NCI-H1417 treated with DMSO at 0.1 percent for 48 hours (cell line): ENCODE measurements at regions not wholly inside any gene's neighbourhood (a gene's known extent, or its start where the extent isn't known, plus 50 kb on each side); places are given as distances from the start of the nearest gene placed in this dataset.
"Not testable (repeated sequence)": the region's sequence is repeated elsewhere in the genome, so short reads cannot be mapped to it uniquely, and the experiment has no call there.

Source experiments
- DNase-seq: peaks from one replicate; lab custom pipeline; 2025; lab: John Stamatoyannopoulos, UW

- DNase-seq: no peak
Measured at GRCh38 chr1:79773385-79773784, 766.9 kb upstream of the ADGRL4 start.

GRCh38 chr1:79762461-79762860, 755.9 kb upstream of the ADGRL4 start:
- DNase-seq: no peak

GRCh38 chr1:79760531-79760930, 754.0 kb upstream of the ADGRL4 start:
- no peak for DNase-seq

- DNase-seq: no peak
Measured at GRCh38 chr1:79749607-79750006, 743.1 kb upstream of the ADGRL4 start.

GRCh38 chr1:79745929-79746328, 739.4 kb upstream of the ADGRL4 start:
- DNase-seq: no peak

GRCh38 chr1:79744746-79745145, 738.2 kb upstream of the ADGRL4 start:
- DNase-seq: no peak

GRCh38 chr1:79741720-79742421, 735.3 kb upstream of the ADGRL4 start:
- no peak for DNase-seq

GRCh38 chr1:79738101-79738500, 731.6 kb upstream of the ADGRL4 start:
- no peak for DNase-seq

- no peak for DNase-seq
Measured at GRCh38 chr1:79737193-79737592, 730.7 kb upstream of the ADGRL4 start.

- no peak for DNase-seq
Measured at GRCh38 chr1:79732950-79733349, 726.4 kb upstream of the ADGRL4 start.

GRCh38 chr1:79726911-79727310, 720.4 kb upstream of the ADGRL4 start:
- DNase-seq: no peak

- no peak for DNase-seq
Measured at GRCh38 chr1:79726321-79726720, 719.8 kb upstream of the ADGRL4 start.

GRCh38 chr1:79716447-79716846, 709.9 kb upstream of the ADGRL4 start:
- DNase-seq: no peak

- no peak for DNase-seq
Measured at GRCh38 chr1:79714664-79715063, 708.1 kb upstream of the ADGRL4 start.

- DNase-seq: no peak
Measured at GRCh38 chr1:79711001-79711431, 704.5 kb upstream of the ADGRL4 start.

GRCh38 chr1:79708646-79709265, 702.2 kb upstream of the ADGRL4 start:
- no peak for DNase-seq

GRCh38 chr1:79705218-79705617, 698.7 kb upstream of the ADGRL4 start:
- no peak for DNase-seq

GRCh38 chr1:79704067-79704466, 697.5 kb upstream of the ADGRL4 start:
- no peak for DNase-seq

GRCh38 chr1:79702336-79702999, 695.9 kb upstream of the ADGRL4 start:
- DNase-seq: not testable (repeated sequence)

- DNase-seq: no peak
Measured at GRCh38 chr1:79695138-79695537, 688.6 kb upstream of the ADGRL4 start.

GRCh38 chr1:79694241-79694640, 687.7 kb upstream of the ADGRL4 start:
- no peak for DNase-seq

GRCh38 chr1:79693441-79694114, 687.0 kb upstream of the ADGRL4 start:
- no peak for DNase-seq

GRCh38 chr1:79692519-79692918, 686.0 kb upstream of the ADGRL4 start:
- no peak for DNase-seq
